A549 (cell line): ENCODE measurements at regions not wholly inside any gene's neighbourhood (a gene's known extent, or its start where the extent isn't known, plus 50 kb on each side); places are given as distances from the start of the nearest gene placed in this dataset.

Experiments used
- CHD2 ChIP-seq: fragments of 150-350 bp; IDR thresholded peaks from 2 replicates; pipeline ENCODE4 v1.6.1; 2014; ENCODE audit warnings: low read length; ENCODE audit not compliant: partially characterized antibody
- CHD4 ChIP-seq: fragments of 200-600 bp; sonication (generic); IDR thresholded peaks from 2 replicates; pipeline ENCODE4 v1.6.1; 2016; ENCODE audit warnings: antibody characterized with exemption, mild to moderate bottlenecking, borderline replicate concordance
- HMGXB4 ChIP-seq: fragments of 250-450 bp; sonication (Bioruptor Pico); IDR thresholded peaks from 2 replicates; pipeline ENCODE4 v1.5.0; 2021; ENCODE audit warnings: mild to moderate bottlenecking, moderate library complexity, borderline replicate concordance
- POLR2A ChIP-seq: IDR thresholded peaks from 2 replicates; pipeline ENCODE4 v1.6.1; 2012; ENCODE audit warnings: mild to moderate bottlenecking, low read length
- REST ChIP-seq: fragments of 200-600 bp; sonication (generic); IDR thresholded peaks from 2 replicates; pipeline ENCODE4 v1.6.1; 2016; ENCODE audit warnings: antibody characterized with exemption, mild to moderate bottlenecking, moderate library complexity
- TF ChIP-seq, protein P1 (sequence below): fragments of 450-650 bp; IDR thresholded peaks from 2 replicates; pipeline ENCODE4 v1.6.1; 2014; ENCODE audit warnings: antibody characterized with exemption
- TF ChIP-seq, protein P2 (sequence below): fragments of >200 bp; sonication (Bioruptor Twin); formaldehyde crosslinking; IDR thresholded peaks from 3 replicates; pipeline ENCODE4 v1.5.1; 2016

- no peak for TF ChIP-seq POLR2A
- TF ChIP-seq HMGXB4, result no peak
- TF ChIP-seq, protein P1, sequence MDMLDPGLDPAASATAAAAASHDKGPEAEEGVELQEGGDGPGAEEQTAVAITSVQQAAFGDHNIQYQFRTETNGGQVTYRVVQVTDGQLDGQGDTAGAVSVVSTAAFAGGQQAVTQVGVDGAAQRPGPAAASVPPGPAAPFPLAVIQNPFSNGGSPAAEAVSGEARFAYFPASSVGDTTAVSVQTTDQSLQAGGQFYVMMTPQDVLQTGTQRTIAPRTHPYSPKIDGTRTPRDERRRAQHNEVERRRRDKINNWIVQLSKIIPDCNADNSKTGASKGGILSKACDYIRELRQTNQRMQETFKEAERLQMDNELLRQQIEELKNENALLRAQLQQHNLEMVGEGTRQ, result no peak
- TF ChIP-seq CHD4, result no peak
- no peak for TF ChIP-seq REST
- TF ChIP-seq, protein P2, sequence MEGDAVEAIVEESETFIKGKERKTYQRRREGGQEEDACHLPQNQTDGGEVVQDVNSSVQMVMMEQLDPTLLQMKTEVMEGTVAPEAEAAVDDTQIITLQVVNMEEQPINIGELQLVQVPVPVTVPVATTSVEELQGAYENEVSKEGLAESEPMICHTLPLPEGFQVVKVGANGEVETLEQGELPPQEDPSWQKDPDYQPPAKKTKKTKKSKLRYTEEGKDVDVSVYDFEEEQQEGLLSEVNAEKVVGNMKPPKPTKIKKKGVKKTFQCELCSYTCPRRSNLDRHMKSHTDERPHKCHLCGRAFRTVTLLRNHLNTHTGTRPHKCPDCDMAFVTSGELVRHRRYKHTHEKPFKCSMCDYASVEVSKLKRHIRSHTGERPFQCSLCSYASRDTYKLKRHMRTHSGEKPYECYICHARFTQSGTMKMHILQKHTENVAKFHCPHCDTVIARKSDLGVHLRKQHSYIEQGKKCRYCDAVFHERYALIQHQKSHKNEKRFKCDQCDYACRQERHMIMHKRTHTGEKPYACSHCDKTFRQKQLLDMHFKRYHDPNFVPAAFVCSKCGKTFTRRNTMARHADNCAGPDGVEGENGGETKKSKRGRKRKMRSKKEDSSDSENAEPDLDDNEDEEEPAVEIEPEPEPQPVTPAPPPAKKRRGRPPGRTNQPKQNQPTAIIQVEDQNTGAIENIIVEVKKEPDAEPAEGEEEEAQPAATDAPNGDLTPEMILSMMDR, result no peak
- TF ChIP-seq CHD2, result no peak
Observed at GRCh38 chr5:29380029-29380428, 1813.5 kb upstream of the CDH6 start.
